ENCODE measurements at regions not wholly inside any gene's neighbourhood (a gene's known extent, or its start where the extent isn't known, plus 50 kb on each side); places are given as distances from the start of the nearest gene placed in this dataset.
A peak's percentile ranks its signal among the peaks of the same experiment; 100 is the strongest.

DNA sequence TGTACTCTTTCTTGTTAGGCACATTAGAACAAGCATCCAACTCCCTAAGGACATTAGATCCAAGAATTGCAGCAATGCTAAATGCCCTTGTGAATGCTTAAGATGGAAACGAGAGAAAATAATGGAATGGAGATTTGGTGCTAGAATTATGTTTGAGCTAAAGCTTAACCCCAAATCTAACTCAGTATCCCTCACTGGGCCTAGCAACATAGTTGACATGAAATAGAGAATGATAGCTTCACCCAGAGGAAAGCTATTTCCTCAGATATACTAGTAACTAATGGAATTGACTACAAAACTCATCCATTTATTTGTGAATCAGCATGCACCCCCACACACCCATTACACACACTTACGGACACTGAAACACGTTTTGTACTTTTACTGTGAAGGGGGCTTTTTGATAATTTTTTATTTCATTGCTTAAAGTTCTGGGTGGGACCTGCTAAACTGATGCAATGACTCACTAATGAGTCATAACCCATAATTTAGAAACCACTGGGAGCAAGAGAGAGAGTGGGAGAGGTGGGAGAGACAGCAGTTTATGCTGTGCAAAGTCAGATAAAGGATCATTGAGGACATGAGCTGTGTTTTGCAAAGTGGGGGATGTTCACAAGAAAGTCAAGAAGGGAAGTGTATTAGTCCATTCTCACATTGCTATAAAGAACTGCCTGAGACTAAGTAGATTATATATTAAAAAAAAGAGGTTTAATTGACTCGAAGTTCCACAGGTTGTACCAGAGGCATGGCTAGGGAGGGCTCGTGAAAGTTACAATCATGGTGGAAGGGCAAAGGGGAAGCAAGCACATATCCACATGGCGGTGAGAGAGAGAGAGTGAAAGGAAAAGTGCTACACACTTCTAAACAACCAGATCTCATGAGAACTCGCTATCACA, 382.7 kb downstream of the SFMBT2 start:
- peak; percentile 30 to 60 for DNase-seq
- no peak for TF ChIP-seq GATA1 (IDR thresholded peaks at IDR 0.05; ENCODE audit: low read depth, low read length)
- TF ChIP-seq POLR2A (IDR thresholded peaks at IDR 0.05; ENCODE audit: low read length): peak; percentile 27

DNA sequence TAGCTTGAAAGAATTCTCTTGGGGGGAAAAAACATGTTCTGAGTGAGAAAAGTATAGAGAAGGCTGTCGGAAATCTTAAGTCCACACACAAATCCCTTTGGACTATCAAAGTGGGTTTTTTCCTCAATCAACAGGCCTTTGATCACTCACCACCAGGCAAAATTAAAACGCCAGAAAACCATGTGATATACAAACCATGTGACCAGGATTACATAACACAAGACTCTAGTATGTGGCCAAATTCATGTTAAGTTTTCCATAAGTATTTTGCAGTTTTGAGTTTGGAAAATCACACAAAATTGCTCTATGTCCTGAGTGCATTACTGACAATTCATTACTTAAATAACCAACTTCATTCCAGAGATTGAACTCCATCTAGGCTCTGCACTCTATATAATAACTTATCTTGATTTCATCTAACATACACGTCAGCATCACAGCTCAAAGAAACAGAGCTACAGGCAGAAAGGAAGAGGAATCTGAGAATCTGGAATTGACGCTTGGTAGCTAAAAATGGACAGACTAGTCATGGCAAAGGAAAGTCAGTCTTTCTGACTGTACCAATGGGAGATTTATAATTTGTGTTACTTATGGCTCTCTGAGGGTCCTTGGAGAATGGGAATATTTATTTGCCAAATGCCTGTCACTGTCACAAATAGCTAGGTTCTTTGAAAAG, 383.5 kb downstream of the SFMBT2 start:
- DNase-seq: no peak
- TF ChIP-seq POLR2A (IDR thresholded peaks at IDR 0.05; ENCODE audit: low read length) (no peak), GATA1 (IDR thresholded peaks at IDR 0.05; ENCODE audit: low read depth, low read length) (no peak)

DNA sequence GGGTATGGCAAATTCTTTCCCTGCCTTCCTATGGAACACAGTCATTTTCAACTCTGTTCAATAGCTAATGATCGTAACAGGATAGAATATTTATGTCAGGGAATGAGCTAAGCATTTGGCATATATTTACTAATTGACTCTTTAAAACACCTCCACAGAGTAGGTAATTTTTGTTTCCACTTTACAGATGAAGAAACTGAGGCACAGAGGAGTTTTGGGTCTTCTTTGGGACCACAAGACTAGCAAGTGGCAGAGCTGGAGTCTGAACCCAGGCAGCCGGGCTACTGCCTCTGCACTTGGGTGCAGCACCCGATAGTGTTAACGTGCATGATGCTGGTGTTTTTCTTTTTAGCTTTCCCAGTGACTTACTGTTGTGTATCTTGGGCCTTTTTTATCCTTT, 384.0 kb downstream of the SFMBT2 start:
- no peak for DNase-seq
- no peak for TF ChIP-seq GATA1 (IDR thresholded peaks at IDR 0.05; ENCODE audit: low read depth, low read length)
- TF ChIP-seq POLR2A (IDR thresholded peaks at IDR 0.05; ENCODE audit: low read length): no peak

DNA sequence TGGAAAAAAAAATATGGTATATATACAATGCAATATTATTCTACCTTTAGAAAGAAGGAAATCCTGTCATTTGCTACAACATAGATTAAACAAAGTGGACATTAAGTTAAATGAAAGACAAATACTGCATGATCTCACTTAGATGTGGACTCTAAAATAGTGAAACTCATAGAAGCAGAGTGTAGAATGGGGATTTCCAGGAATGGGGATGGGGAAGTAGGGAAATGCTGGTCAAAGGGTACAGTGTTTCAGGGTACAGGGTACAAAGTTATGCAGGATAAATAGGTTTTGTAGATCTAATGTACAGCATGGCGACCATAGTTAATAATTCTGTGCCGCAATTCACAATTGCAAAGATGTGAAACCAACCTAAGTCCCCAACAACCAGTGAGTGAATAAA, 385.5 kb downstream of the SFMBT2 start:
- TF ChIP-seq GATA1 (IDR thresholded peaks at IDR 0.05; ENCODE audit: low read depth, low read length): no peak
- no peak for TF ChIP-seq POLR2A (IDR thresholded peaks at IDR 0.05; ENCODE audit: low read length)
- DNase-seq: no peak

DNA sequence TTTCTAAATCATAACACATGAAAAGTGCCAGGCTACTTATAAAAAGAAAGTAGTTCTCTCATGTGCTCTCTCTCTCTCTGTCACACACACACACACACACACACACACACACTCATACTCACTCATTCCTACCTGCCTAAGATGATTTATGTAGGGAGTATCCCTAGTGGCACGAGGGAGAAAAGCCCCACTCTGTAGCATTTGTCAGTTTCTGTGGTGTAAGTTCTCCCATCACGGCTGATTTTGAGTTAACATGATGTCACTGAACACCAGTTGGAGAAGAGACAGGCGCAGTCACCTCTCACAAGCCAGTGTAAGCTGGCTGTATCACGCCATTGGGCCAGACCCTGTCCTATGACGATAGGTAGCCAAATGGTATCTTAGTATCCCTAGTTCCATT, 395.4 kb downstream of the SFMBT2 start:
- DNase-seq: no peak
- no peak for TF ChIP-seq POLR2A (IDR thresholded peaks at IDR 0.05; ENCODE audit: low read length)
- TF ChIP-seq GATA1 (IDR thresholded peaks at IDR 0.05; ENCODE audit: low read depth, low read length): no peak

DNA sequence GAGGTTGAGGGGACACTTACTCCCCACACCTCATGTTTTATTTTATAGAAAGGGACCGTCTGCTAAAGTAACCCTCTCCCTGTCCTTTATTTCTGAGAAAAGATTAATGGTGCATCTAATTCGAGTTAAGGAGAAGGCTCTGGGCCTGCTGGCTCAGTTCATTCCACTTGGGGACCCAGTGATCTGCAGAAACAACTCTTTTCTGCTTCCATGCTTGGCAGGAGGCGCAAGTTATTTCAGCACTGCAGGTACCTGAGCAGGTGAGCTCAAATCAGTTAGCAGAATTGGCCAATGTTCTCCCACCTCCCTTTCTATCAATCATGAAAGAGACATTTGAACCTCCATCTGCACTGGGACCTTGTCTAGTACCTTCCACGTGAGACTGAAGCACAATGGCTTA, 396.1 kb downstream of the SFMBT2 start:
- no peak for DNase-seq
- TF ChIP-seq POLR2A (IDR thresholded peaks at IDR 0.05; ENCODE audit: low read length) (no peak), GATA1 (IDR thresholded peaks at IDR 0.05; ENCODE audit: low read depth, low read length) (no peak)

DNA sequence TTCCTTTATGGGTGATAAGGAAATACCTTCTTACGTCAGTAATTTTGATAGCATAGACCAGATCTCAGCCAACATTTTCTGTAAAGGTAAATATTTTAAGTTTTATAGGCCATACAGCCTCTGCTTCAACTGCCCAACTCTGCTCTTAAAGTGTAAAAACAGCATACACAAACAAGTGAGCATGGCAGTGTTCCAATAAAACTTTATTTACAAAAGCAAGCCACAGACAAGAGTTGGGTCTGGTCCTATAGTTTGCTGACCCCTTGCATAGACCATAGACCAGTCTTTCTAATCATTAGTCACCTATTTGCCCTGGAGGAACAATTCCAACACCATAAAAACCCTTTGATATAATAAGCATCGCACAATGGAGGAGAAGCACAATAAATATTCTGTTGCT, 398.8 kb downstream of the SFMBT2 start:
- no peak for TF ChIP-seq GATA1 (IDR thresholded peaks at IDR 0.05; ENCODE audit: low read depth, low read length)
- no peak for TF ChIP-seq POLR2A (IDR thresholded peaks at IDR 0.05; ENCODE audit: low read length)
- no peak for DNase-seq

DNA sequence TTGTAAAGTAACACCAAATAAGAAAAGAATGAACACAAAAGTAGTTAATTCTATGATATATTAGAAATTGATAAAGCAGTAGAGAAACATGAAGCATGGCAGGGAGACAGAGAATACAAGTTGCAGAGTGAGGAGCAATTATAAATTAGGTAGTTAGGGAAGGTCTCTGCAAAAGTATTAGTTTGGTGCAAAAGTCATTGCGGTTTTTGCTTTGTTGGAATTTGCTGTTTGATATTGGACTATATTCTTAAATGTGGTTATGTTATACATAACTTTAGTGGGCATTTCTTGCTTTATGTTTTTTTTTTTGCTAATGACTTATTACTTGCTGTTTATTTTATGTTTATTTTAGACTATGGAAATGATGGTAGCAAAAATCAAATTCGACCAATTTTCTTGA, 402.2 kb downstream of the SFMBT2 start:
- no peak for DNase-seq
- TF ChIP-seq POLR2A (IDR thresholded peaks at IDR 0.05; ENCODE audit: low read length) (no peak), GATA1 (IDR thresholded peaks at IDR 0.05; ENCODE audit: low read depth, low read length) (no peak)

DNA sequence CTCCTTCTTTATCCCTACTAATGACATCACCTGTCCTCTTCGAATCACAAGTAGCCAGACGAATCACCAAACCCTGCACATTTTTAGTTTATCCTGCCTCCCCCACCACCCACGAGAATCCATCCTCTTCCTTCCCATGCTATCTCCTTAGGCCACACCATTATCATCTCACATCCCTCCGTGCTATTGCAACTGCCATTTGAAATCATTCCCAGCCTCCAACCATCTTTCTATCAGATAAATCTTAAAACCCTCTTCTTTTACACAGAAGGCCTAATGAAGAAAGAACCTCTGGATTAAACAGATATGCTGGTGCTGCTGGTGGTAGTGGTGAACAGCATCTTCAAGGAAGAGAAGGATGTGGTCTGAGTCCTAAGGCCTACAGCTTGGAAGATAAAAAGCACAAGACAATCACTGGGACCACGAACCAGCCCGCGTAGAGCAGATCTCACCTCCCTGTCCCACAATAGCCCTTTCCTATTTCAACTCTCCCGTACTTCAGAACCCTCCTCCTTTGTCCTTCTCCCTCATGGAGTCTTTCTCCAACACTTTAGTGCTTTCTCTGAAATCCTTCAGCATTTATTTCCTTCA, 403.1 kb downstream of the SFMBT2 start:
- DNase-seq: no peak
- TF ChIP-seq POLR2A (IDR thresholded peaks at IDR 0.05; ENCODE audit: low read length) (no peak), GATA1 (IDR thresholded peaks at IDR 0.05; ENCODE audit: low read depth, low read length) (no peak)

DNA sequence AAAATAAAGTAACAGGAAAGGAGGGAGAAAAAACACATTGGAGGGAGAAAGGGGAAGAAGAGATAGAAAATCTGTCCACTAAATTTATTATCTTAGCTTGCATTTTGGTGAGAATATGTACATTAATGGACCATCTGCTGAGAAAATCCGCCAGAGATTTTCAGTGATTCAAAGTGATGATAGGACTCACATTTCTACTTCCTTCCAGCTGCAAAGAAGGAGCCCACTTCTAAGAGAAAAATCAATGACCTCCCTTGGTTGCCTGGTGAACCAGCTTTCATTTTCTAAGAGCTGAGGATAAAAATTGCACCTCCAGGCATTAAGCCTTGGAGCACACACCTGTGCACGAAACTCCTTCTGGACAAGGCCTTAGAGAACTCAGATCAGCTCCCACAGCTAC, 404.3 kb downstream of the SFMBT2 start:
- no peak for DNase-seq
- TF ChIP-seq GATA1 (IDR thresholded peaks at IDR 0.05; ENCODE audit: low read depth, low read length): no peak
- TF ChIP-seq POLR2A (IDR thresholded peaks at IDR 0.05; ENCODE audit: low read length): no peak

DNA sequence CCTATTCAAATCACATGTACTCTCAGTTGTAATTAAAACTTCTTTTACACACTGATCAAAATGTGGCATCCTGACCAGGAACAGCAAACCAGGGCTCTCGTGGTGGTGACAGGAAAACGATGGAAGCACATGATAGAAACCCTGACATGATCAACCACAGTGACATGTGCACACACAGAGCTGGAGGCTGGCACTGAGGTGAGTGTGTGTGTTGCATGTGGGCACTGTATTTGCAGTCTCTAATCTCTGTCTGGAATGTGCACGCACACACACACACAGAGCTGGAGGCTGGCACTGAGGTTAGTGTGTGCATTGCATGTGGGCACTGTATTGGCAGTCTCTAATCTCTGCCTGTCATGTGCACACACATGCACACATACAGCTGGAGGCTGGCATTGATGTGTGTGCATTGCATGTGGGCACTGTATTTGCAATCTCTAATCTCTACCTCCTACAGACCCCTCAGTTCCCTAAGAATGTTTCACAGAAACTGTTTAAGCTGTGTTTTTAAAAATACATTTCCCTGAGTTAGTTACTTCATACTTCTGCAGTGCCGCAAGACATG, 406.9 kb downstream of the SFMBT2 start:
- no peak for DNase-seq
- TF ChIP-seq POLR2A (IDR thresholded peaks at IDR 0.05; ENCODE audit: low read length) (no peak), GATA1 (IDR thresholded peaks at IDR 0.05; ENCODE audit: low read depth, low read length) (no peak)

DNA sequence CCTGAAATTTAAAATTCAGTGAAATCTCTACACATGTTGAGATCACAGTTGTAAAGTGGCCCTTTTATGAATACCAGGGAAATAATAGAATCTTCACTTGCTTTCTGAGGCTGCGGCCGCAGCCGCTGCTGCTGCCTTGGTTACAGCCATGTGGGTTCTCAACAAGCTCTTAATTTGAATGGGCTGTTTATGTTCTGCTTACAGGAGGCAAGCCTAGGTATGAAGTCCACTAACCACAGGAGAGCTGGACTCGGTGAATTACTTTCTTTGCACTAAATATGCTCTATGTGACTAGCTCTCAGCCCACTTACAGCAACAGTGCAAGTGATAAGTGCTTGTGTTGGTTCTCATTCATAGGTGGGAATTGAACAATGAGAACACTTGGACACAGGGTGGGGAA, 410.8 kb downstream of the SFMBT2 start:
- DNase-seq: no peak
- TF ChIP-seq POLR2A (IDR thresholded peaks at IDR 0.05; ENCODE audit: low read length): no peak

DNA sequence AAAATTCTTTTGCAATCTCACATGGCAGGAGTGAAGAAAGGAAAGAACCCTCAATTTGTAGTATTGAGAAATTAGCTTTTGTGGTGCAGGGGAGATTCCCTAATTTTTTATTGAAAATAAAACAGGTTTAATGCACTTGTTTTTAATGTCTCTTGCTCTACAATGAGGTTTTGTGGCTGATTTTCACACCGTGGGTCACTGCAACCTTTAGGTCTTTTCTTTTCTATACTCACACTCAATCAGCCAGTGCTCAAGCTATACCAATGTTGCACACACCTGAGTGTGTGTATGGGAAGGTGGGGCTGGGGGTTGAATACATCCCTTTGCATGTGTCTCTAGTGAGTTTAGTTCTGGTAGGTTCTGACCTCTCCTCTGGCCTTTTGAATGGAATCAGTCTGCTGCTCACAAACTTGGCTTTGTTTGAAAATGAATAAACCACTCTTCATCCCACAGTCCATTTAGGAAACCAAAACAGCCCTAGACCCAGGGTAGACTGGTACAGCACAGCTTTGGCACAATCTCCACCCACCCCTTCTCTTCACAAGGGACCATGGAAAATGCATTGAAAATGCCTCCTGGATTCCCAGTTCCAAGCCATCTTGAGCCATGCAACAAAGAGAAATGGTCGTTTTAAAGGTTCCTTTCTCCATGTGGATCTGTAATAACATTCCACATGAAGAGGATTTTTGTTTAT, 411.5 kb downstream of the SFMBT2 start:
- DNase-seq: no peak
- TF ChIP-seq POLR2A (IDR thresholded peaks at IDR 0.05; ENCODE audit: low read length) (no peak), GATA1 (IDR thresholded peaks at IDR 0.05; ENCODE audit: low read depth, low read length) (no peak)

DNA sequence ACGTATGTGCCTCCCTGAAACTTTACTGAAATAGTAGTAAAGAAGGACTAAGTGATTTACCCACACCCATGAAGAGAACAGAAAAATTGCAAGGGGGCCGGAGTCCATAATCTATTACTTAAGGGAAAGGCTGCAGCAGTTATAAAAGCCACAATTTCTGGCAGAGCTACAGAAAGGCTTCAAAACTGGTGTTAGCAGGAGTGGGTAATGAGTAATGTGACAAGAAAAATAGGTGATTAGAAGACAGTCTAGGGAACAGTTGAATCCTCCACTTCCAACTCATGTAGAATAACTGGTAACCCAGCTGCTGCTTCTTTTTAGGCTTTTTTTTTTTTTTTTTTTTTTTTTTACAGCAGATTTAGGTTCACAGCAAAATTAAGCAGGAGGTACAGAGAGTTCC, 413.3 kb downstream of the SFMBT2 start:
- no peak for DNase-seq
- no peak for TF ChIP-seq POLR2A (IDR thresholded peaks at IDR 0.05; ENCODE audit: low read length)
- no peak for TF ChIP-seq GATA1 (IDR thresholded peaks at IDR 0.05; ENCODE audit: low read depth, low read length)

Measured in erythroblast (primary cell).